Endothelial cell of umbilical vein (primary cell): ENCODE measurements at regions not wholly inside any gene's neighbourhood (a gene's known extent, or its start where the extent isn't known, plus 50 kb on each side); places are given as distances from the start of the nearest gene placed in this dataset.

Source experiments
- BruUV-seq: library from RNA; stranded (reverse); fragments of 400-500 nt; replicated peaks from 2 replicates; lab custom pipeline; 2021; lab: Mats Ljungman, UMichigan
- CTCF ChIA-PET: fragments of 300-600, 350-600 bp; sonication (Branson Sonifier 250); formaldehyde crosslinking; loops from one replicate; lab custom pipeline; 2021; ENCODE audit warnings: antibody characterized with exemption, inconsistent platforms; lab: Charles Lee
- POLR2A ChIA-PET: fragments of 300-600, 350-600 bp; sonication (Branson Sonifier 250); formaldehyde crosslinking; loops from one replicate; lab custom pipeline; 2021; ENCODE audit warnings: antibody characterized with exemption, inconsistent platforms; lab: Charles Lee
- DNase-seq: peaks from one replicate; pipeline ENCODE4 v3.0.0-alpha.2; 2011; ENCODE audit warnings: low read depth, low spot score
- FAIRE-seq: peaks from 2 replicates; lab custom pipeline; 2011; peaks lifted over from hg19 to GRCh38; lab: Jason Lieb, UNC
- H2AFZ ChIP-seq: 2 replicates; pipeline ENCODE4 v1.6.0; 2012; ENCODE audit warnings: low read depth, low read length, control low read depth, inconsistent platforms
- H3K27ac ChIP-seq: 2 replicates; pipeline ENCODE4 v1.5.1; 2011; ENCODE audit warnings: low read depth, mild to moderate bottlenecking, control low read depth, low read length, moderate library complexity; ENCODE audit not compliant: insufficient read depth
- H3K27me3 ChIP-seq, 2 experiments: 2 replicates each; pipeline versions ENCODE4 v1.6.0 to v1.6.1; 2011; ENCODE audit warnings: low read length in 2 of 2, mixed read lengths in 1 of 2; ENCODE audit not compliant: control insufficient read depth in 2 of 2, insufficient read depth in 2 of 2
- H3K36me3 ChIP-seq, 2 experiments: 2 replicates in 1 of 2; 3 replicates in 1 of 2; pipeline ENCODE4 v1.5.1; 2011; ENCODE audit warnings: low read length in 2 of 2, mild to moderate bottlenecking in 1 of 2, moderate library complexity in 1 of 2; ENCODE audit not compliant: control insufficient read depth in 2 of 2, insufficient read depth in 2 of 2; ENCODE audit errors: extremely low read depth in 1 of 2
- H3K4me1 ChIP-seq: 3 replicates; pipeline ENCODE4 v1.5.1; 2011; ENCODE audit warnings: mild to moderate bottlenecking, low read length; ENCODE audit not compliant: control insufficient read depth, insufficient read depth; ENCODE audit errors: extremely low read depth
- H3K4me2 ChIP-seq: 2 replicates; pipeline ENCODE4 v1.6.1; 2011; ENCODE audit warnings: low read length, control low read depth, mixed read lengths; ENCODE audit not compliant: insufficient read depth
- H3K4me3 ChIP-seq, 3 experiments: fragments of 200-600 bp in 1 of 3; sonication (generic), shearing (Covaris generic) in 1 of 3; replicated peaks in 1 of 3; 2 replicates each; pipeline ENCODE4 v1.5.1; 2011 to 2016; ENCODE audit warnings: control low read depth in 3 of 3, low read length in 3 of 3, mild to moderate bottlenecking in 2 of 3, inconsistent platforms in 1 of 3, low read depth in 1 of 3, moderate library complexity in 1 of 3; ENCODE audit not compliant: insufficient read depth in 1 of 3
- H3K79me2 ChIP-seq: 2 replicates; pipeline ENCODE4 v1.6.0; 2012; ENCODE audit warnings: low read length, inconsistent platforms; ENCODE audit not compliant: control insufficient read depth, insufficient read depth
- H3K9ac ChIP-seq: replicated peaks from 2 replicates; pipeline ENCODE3; 2011; ENCODE audit warnings: low read length, control low read depth; ENCODE audit not compliant: insufficient read depth; ENCODE audit errors: extremely low read depth
- H3K9me1 ChIP-seq: replicated peaks from 3 replicates; pipeline ENCODE4 v1.6.0; 2011; ENCODE audit warnings: mild to moderate bottlenecking, low read length; ENCODE audit not compliant: control insufficient read depth, insufficient read depth; ENCODE audit errors: extremely low read depth
- H3K9me3 ChIP-seq: replicated peaks from 2 replicates; pipeline ENCODE4 v1.5.1; 2012; ENCODE audit warnings: low read length, inconsistent platforms; ENCODE audit not compliant: control insufficient read depth, insufficient read depth
- H4K20me1 ChIP-seq: replicated peaks from 2 replicates; pipeline ENCODE3; 2011; ENCODE audit warnings: mild to moderate bottlenecking, low read length; ENCODE audit not compliant: control insufficient read depth, insufficient read depth; ENCODE audit errors: extremely low read depth
- EZH2 ChIP-seq: IDR thresholded peaks from 2 replicates; pipeline ENCODE4 v1.6.1; 2012; ENCODE audit warnings: borderline replicate concordance, low read depth, mild to moderate bottlenecking, moderate library complexity, low read length, inconsistent platforms; ENCODE audit not compliant: severe bottlenecking
- FOS ChIP-seq: IDR thresholded peaks from 2 replicates; pipeline ENCODE4 v1.6.1; 2011; ENCODE audit warnings: mild to moderate bottlenecking, low read length, moderate library complexity, borderline replicate concordance; ENCODE audit not compliant: insufficient read depth
- GATA2 ChIP-seq: IDR thresholded peaks from 2 replicates; pipeline ENCODE4 v1.7.0; 2011; ENCODE audit warnings: low read depth, mild to moderate bottlenecking, moderate library complexity, mixed read lengths, low read length; ENCODE audit not compliant: insufficient read length, insufficient read depth
- JUN ChIP-seq: IDR thresholded peaks from 2 replicates; pipeline ENCODE4 v1.6.1; 2011; ENCODE audit warnings: borderline replicate concordance, low read depth; ENCODE audit not compliant: insufficient read length, insufficient read depth
- MYC ChIP-seq: IDR thresholded peaks from one replicate; pipeline ENCODE4 v1.6.1; 2011; ENCODE audit warnings: mild to moderate bottlenecking, low read depth, low read length
- POLR2A ChIP-seq: IDR thresholded peaks from 2 replicates; pipeline ENCODE4 v1.6.1; 2012; ENCODE audit warnings: low read depth, mild to moderate bottlenecking, control low read depth, low read length
- POLR2AphosphoS5 ChIP-seq: IDR thresholded peaks from 2 replicates; pipeline ENCODE4 v1.6.1; 2012; ENCODE audit warnings: low read depth, mild to moderate bottlenecking, control low read depth, low read length, moderate library complexity; ENCODE audit not compliant: insufficient read depth
- dilution Hi-C: fragments of 300-500 bp; cut with MboI; formaldehyde crosslinking; loops from one replicate; pipeline ENCODE4 v1.15.0; 2019; ENCODE audit warnings: low sequenced_read_pairs; ENCODE audit not compliant: extremely low pct_ligation_motif_present
- intact Hi-C: fragments of 100-400 bp; cut with micrococcal nuclease; formaldehyde crosslinking; loops from one replicate; pipeline ENCODE4 v1.10.0; 2022
- TF ChIP-seq, protein P1 (sequence below): IDR thresholded peaks from 2 replicates; pipeline ENCODE4 v1.6.1; 2011; ENCODE audit not compliant: insufficient read depth, insufficient read length
- TF ChIP-seq, protein P2 (sequence below), 2 donors: IDR thresholded peaks; 1 replicate in 1 of 2; 2 replicates in 1 of 2; pipeline ENCODE4 v1.5.1; 2011; ENCODE audit warnings: low read length in 2 of 2, mild to moderate bottlenecking in 2 of 2, moderate library complexity in 2 of 2, control low read depth in 1 of 2, inconsistent platforms in 1 of 2, low read depth in 1 of 2; ENCODE audit not compliant: insufficient read depth in 1 of 2; ENCODE audit errors: extremely low read depth in 1 of 2

DNA sequence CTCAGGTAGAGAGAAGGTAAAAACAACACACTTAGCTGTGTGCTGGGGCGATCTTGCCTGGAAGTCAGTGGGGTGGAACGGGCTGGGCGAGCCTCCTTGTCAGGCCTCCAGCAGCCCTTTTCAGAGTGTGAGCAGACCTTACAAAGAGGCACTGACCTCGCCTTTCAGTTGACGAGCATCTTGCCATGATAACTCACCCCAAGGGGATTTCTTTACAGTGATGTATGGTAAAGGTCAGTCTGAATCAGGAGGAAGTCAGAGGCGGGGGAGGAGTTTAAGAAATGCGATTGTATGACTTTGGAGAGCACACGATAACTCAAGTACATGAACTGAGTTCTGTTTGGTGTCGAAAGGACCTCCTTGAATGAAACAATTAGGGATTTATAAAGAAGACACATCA is 326.5 kb upstream of the PROX1 start:
- H3K79me2 ChIP-seq: no peaks in the 10 kb centered on the region
- TF ChIP-seq MYC (no peak), EZH2 (no peak), JUN (no peak), GATA2 (no peak), POLR2A (no peak), POLR2AphosphoS5 (no peak), FOS (no peak)
- TF ChIP-seq, protein P1, sequence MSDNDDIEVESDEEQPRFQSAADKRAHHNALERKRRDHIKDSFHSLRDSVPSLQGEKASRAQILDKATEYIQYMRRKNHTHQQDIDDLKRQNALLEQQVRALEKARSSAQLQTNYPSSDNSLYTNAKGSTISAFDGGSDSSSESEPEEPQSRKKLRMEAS: no peak
- TF ChIP-seq, protein P2, sequence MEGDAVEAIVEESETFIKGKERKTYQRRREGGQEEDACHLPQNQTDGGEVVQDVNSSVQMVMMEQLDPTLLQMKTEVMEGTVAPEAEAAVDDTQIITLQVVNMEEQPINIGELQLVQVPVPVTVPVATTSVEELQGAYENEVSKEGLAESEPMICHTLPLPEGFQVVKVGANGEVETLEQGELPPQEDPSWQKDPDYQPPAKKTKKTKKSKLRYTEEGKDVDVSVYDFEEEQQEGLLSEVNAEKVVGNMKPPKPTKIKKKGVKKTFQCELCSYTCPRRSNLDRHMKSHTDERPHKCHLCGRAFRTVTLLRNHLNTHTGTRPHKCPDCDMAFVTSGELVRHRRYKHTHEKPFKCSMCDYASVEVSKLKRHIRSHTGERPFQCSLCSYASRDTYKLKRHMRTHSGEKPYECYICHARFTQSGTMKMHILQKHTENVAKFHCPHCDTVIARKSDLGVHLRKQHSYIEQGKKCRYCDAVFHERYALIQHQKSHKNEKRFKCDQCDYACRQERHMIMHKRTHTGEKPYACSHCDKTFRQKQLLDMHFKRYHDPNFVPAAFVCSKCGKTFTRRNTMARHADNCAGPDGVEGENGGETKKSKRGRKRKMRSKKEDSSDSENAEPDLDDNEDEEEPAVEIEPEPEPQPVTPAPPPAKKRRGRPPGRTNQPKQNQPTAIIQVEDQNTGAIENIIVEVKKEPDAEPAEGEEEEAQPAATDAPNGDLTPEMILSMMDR (IDR thresholded peaks at IDR 0.05; ENCODE audit: extremely low read depth in 1 of 2, insufficient read depth in 1 of 2, low read depth in 1 of 2, low read length in 2 of 2): no peak
- no peak overlapping the region for H2AFZ ChIP-seq
- H3K27ac ChIP-seq: no peak overlapping the region
- dilution Hi-C loops (no loop called here), intact Hi-C loops (no loop called here)
- no peaks in the 10 kb centered on the region for H4K20me1 ChIP-seq
- ChIA-PET CTCF (no interaction called here), POLR2A (no interaction called here)
- H3K4me2 ChIP-seq: no peak overlapping the region
- no peaks in the 10 kb centered on the region for H3K27me3 ChIP-seq
- no peaks in the 10 kb centered on the region for H3K9me3 ChIP-seq
- no peaks in the 10 kb centered on the region for H3K4me1 ChIP-seq
- DNase-seq (no peak), FAIRE-seq (no peak)
- no peaks in the 10 kb centered on the region for H3K9me1 ChIP-seq
- H3K36me3 ChIP-seq: no peaks in the 10 kb centered on the region
- BruUV-seq: no TSS peak
- no peak overlapping the region for H3K4me3 ChIP-seq
- no peak overlapping the region for H3K9ac ChIP-seq
